Esophagus (tissue), 2 donors: ENCODE measurements at regions not wholly inside any gene's neighbourhood (a gene's known extent, or its start where the extent isn't known, plus 50 kb on each side); places are given as distances from the start of the nearest gene placed in this dataset.

Experiments
- H3K27ac ChIP-seq, 2 donors: one replicate each; pipeline ENCODE4 v1.5.1; 2013; ENCODE audit warnings: low read depth in 2 of 2, mild to moderate bottlenecking in 2 of 2, inconsistent platforms in 1 of 2, low read length in 1 of 2, moderate library complexity in 1 of 2
- H3K27me3 ChIP-seq, 2 donors: one replicate each; pipeline ENCODE4 v1.6.1; 2013; ENCODE audit warnings: low read length in 2 of 2, control low read depth in 1 of 2, mild to moderate bottlenecking in 1 of 2; ENCODE audit not compliant: insufficient read depth in 2 of 2, control insufficient read depth in 1 of 2
- H3K36me3 ChIP-seq, 2 donors: one replicate each; pipeline ENCODE4 v1.6.1; 2013; ENCODE audit warnings: low read length in 1 of 2; ENCODE audit not compliant: control insufficient read depth in 2 of 2, insufficient read depth in 2 of 2
- H3K4me1 ChIP-seq, 2 donors: one replicate each; pipeline ENCODE4 v1.6.1; 2013; ENCODE audit warnings: low read length in 1 of 2; ENCODE audit not compliant: control insufficient read depth in 2 of 2, insufficient read depth in 2 of 2
- H3K4me3 ChIP-seq, 2 donors: one replicate each; pipeline ENCODE4 v1.5.1; 2013; ENCODE audit warnings: low read length in 2 of 2, mild to moderate bottlenecking in 2 of 2, low read depth in 1 of 2, moderate library complexity in 1 of 2
- H3K9me3 ChIP-seq, 2 donors: one replicate each; pipeline ENCODE4 v1.6.1; 2013; ENCODE audit warnings: mild to moderate bottlenecking in 2 of 2, low read depth in 1 of 2, low read length in 1 of 2, moderate library complexity in 1 of 2; ENCODE audit not compliant: control insufficient read depth in 2 of 2, insufficient read depth in 1 of 2
- WGBS, 2 donors: extraction: QIAGEN DNeasy Blood & Tissue Kit; methylation state at CpG; one replicate each; pipeline ENCODE4 v1.1.7; 2013; 5-methylcytosine and 5-hydroxymethylcytosine counted together
- donor health status: healthy with polysubstance abuse.
- donor health status: Bipolar disorder and iron deficiency.

DNA sequence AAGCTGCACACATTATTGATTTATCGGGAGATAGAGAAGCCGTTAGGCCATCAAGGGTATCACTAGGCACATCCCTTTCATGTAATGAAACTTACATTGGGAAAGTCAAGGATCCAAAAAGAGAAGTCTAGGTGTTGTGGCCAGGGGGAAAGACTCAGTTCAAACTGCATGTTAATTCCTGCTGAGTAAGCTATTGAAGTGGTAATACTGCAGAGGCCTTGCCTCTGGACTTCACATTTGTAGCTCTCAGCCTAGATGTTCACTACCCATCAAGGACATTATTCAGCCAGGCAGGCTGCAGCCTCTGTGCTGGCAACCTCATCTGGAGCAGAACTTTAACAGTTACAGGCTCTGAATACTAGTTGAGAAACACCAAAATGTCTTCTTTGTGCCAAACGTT, 2094.5 kb upstream of the AGA start:
- H3K27me3 ChIP-seq = no peaks in the 10 kb centered on the region

DNA sequence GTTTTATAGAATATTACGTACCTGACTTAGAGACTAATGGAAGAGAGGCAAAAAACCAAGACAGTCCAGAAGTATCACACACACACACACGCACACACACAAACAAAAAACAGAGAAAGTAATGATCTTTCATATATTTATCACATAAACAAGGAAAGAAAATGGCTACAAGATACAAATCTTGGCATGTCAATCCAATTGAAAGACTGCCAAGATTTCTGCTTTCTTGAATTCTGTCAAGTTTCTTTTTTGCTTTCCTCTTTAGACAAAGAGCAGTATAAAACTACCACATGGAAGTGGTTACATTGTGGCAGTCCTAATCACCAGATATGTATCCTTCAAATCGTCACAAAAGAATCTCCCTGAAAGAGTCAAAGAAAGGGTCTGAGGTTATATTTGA, 2097.4 kb upstream of the AGA start:
- Histone ChIP-seq H3K27ac (no peak overlapping the region), H3K27me3 (no peaks in the 10 kb centered on the region), H3K36me3 (no peaks in the 10 kb centered on the region), H3K9me3 (peaks cover 0 to 3% of the 10 kb centered on the region in 2 donors), H3K4me3 (no peak overlapping the region), H3K4me1 (no peaks in the 10 kb centered on the region)
- WGBS, 2 donors = 42 to 47% methylated on average over 3 of the region's 3 CpGs

More for the DNA sequence above, 2094.5 kb upstream of the AGA start:
- WGBS, 2 donors = 64 to 71% methylated on average over 3 of the region's 3 CpGs
- Histone ChIP-seq H3K9me3 (no peaks in the 10 kb centered on the region), H3K4me1 (no peaks in the 10 kb centered on the region), H3K36me3 (no peaks in the 10 kb centered on the region), H3K4me3 (no peak overlapping the region), H3K27ac (no peak overlapping the region)

DNA sequence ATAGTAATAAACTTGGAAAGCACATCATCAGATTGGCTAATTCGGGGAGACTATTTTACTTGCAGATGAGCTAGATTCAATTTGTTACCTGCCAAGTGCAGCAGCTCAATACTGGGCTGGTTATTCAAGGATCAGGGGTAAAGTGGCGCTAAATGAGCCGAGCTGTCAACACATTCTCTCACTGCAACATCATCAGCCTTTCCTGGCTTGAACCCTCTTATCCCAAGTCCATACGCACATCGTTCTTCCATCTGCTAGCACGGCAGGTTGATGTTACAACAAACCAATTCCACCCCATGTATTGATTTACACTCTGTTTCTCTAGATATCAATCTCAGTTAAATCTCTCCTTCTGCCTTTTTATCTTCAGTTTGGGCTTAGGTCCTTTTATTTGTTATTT, 2101.5 kb upstream of the AGA start:
- Histone ChIP-seq H3K9me3 (peaks cover 0 to 3% of the 10 kb centered on the region in 2 donors), H3K4me1 (no peaks in the 10 kb centered on the region), H3K27me3 (no peaks in the 10 kb centered on the region), H3K27ac (no peak overlapping the region), H3K4me3 (no peak overlapping the region), H3K36me3 (no peaks in the 10 kb centered on the region)
- 76 to 86% methylated on average over 6 of the region's 6 CpGs for WGBS, 2 donors

DNA sequence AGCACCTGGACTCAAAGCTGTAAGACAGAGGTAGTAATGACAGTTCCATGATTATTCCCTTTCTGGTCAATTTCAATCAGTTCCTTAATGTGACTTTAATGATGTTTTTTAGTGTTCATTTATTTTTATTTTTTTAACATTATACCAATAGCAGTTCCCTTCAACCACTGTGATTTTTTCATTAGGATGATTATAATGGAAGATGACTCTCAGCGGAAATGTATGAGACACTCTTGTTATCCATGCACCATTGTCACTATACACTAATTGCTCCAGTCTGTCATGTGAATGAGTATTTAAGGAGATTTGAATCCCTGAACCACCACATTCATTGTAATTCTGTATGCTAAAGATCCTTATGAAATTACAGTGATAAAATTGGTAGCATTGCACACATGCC, 2102.3 kb upstream of the AGA start:
- 89 to 92% methylated on average over 1 of the region's 1 CpG for WGBS, 2 donors
- H3K9me3 ChIP-seq = peaks cover 0 to 3% of the 10 kb centered on the region in 2 donors
- no peaks in the 10 kb centered on the region for H3K27me3 ChIP-seq
- no peaks in the 10 kb centered on the region for H3K36me3 ChIP-seq
- no peaks in the 10 kb centered on the region for H3K4me1 ChIP-seq
- H3K27ac ChIP-seq = no peak overlapping the region
- H3K4me3 ChIP-seq = no peak overlapping the region

DNA sequence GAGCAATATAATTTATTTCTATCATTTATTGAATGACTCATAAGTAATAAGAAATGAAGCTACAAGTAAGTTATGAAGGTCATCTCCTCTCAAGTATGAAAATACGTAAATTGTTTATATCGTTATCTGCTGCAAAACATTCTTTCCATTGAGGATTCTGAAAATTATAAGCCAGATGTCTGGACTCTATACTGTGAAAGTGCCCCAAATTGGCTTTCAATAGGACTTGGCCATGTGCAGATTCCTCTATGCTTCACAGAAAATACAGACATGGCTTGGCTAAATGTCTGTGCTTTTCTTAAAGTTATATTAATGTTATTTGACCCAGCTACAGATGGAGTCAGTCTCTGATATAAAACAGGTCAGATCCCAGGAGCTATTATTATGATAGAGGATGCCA, 2109.9 kb upstream of the AGA start:
- Histone ChIP-seq H3K4me3 (no peak overlapping the region), H3K27ac (no peak overlapping the region), H3K4me1 (no peaks in the 10 kb centered on the region), H3K9me3 (no peaks in the 10 kb centered on the region), H3K36me3 (no peaks in the 10 kb centered on the region), H3K27me3 (no peaks in the 10 kb centered on the region)
- 73 to 77% methylated on average over 2 of the region's 2 CpGs for WGBS, 2 donors

DNA sequence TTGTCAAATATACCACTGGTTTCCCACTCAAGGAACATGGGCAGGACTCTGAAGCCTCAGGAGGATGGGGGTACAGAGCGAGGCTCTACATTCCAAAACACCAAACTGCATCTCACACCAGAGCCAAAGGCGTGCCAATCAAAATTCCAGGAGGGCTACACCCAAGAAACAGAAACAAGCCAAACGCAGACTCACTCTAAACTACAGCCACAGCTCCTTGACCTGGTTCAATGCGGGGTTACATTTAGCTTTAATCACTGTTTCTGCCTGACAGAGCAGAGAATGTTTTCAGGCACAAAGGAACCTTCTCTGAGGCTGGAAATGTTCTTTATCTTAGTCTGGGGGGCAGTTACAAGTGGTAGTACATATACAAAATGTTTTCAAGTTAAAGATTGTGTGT, 2121.5 kb upstream of the AGA start:
- H3K4me3 ChIP-seq = no peak overlapping the region
- 71 to 75% methylated on average over 4 of the region's 4 CpGs for WGBS, 2 donors
- H3K4me1 ChIP-seq = no peaks in the 10 kb centered on the region
- no peaks in the 10 kb centered on the region for H3K36me3 ChIP-seq
- H3K27ac ChIP-seq = no peak overlapping the region
- no peaks in the 10 kb centered on the region for H3K9me3 ChIP-seq
- H3K27me3 ChIP-seq = no peaks in the 10 kb centered on the region

DNA sequence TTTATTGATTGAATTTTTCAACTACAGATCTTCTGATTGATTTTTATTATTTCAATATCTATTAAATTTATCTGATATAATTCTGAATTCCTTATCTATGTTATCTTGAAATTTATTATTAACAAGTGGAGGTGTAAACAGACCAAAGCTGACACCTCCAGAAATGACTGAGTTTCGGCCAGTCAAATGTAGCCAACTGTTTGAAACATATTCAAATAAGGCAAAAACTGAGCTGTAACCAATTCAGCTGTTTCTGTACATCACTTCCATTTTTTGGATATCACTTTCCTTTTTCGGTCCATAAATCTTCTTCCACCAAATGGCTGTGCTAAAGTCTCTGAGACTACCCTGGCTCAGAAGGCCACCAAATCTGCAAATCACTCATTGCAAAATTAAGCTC, 2127.3 kb upstream of the AGA start:
- no peaks in the 10 kb centered on the region for H3K4me1 ChIP-seq
- H3K9me3 ChIP-seq = peaks cover 3 to 5% of the 10 kb centered on the region in 2 donors
- no peaks in the 10 kb centered on the region for H3K27me3 ChIP-seq
- no peaks in the 10 kb centered on the region for H3K36me3 ChIP-seq
- H3K27ac ChIP-seq = no peak overlapping the region
- no peak overlapping the region for H3K4me3 ChIP-seq
- WGBS, 2 donors = 41 to 55% methylated on average over 2 of the region's 2 CpGs

DNA sequence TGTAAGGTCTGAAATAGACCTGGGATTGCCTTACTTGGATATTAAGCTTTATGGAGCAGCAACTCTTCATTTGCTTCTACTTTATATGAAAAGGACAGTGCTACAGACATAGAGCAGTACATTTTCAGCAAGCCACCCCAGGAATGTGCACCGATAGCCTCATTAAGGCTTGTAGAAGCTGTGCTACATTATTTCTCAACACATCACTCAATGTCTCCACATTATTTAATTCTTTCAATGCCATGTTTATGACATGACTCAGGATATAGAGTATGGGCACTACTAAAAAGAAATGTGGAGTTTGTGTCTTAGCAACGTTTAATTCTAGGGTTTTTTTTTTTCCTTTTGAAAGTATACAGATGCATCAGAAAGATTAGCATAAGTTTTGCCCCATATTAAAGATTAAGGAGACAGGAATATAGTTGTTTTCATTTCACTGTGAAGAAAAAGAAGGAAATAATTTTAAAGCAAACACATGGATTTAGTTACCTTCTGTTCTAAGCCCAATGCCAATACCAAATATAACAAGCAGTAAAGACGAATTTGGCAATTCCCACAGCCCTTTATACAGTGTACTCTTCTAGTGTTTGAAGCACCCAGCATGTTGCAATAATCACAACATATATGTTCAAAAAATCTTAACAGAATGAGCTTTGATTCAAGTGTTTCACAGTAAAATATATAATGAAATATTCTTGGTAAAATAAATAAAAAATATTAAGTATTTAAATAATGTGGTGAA, 2140.1 kb upstream of the AGA start:
- 52 to 59% methylated on average over 3 of the region's 3 CpGs for WGBS, 2 donors
- H3K4me1 ChIP-seq = no peaks in the 10 kb centered on the region
- H3K27ac ChIP-seq = no peak overlapping the region
- no peak overlapping the region for H3K4me3 ChIP-seq
- H3K36me3 ChIP-seq = no peaks in the 10 kb centered on the region
- H3K9me3 ChIP-seq = no peaks in the 10 kb centered on the region
- no peaks in the 10 kb centered on the region for H3K27me3 ChIP-seq

DNA sequence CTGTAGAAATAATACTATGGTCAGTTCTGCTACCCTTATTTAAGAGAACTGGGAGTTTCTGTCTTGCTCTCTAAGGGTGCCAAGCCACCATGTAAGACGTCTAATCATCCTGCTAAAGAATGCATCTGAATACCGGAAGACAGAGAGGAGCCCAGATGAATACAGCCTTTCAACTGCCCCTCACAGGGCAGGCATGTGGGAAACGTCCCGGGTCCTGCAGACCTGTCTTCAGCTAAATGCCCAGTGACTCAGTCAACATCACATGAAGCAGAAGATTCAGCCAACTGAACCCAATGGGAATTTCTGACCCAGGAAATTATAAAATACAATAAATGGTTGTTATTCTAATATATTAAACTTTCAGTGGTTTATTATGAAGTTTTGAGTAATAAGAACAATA, 2141.0 kb upstream of the AGA start:
- WGBS, 2 donors = 42 to 50% methylated on average over 4 of the region's 4 CpGs
- no peaks in the 10 kb centered on the region for H3K27me3 ChIP-seq
- no peak overlapping the region for H3K27ac ChIP-seq
- H3K9me3 ChIP-seq = no peaks in the 10 kb centered on the region
- no peak overlapping the region for H3K4me3 ChIP-seq
- no peaks in the 10 kb centered on the region for H3K36me3 ChIP-seq
- H3K4me1 ChIP-seq = no peaks in the 10 kb centered on the region

DNA sequence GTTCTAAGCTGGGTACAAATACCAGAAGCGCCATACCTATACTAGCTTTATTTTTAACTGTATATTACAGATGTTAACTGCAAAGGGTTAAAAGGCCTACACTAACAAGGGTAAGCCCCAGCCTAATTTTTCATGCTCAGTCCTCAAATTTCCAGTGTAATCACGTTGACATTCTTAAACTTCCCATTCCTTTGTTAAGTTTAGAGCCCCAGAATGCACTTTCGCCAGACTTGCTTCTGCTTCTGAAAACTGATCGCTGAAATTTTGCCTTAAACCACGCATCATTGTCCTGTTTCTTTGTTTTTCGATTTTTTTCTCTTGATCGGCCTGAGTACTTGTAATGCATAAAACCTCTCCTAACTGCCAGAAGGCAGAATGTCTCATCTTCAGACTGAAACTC, 2141.9 kb upstream of the AGA start:
- Histone ChIP-seq H3K4me1 (no peaks in the 10 kb centered on the region), H3K36me3 (no peaks in the 10 kb centered on the region), H3K27me3 (no peaks in the 10 kb centered on the region), H3K4me3 (no peak overlapping the region), H3K27ac (no peak overlapping the region), H3K9me3 (no peaks in the 10 kb centered on the region)
- 19 to 58% methylated on average over 7 of the region's 7 CpGs for WGBS, 2 donors
